22Rv1 (cell line): ENCODE measurements at regions not wholly inside any gene's neighbourhood (a gene's known extent, or its start where the extent isn't known, plus 50 kb on each side); places are given as distances from the start of the nearest gene placed in this dataset.

Experiments
- H3K27ac ChIP-seq: fragments of 450-650 bp; 2 replicates; pipeline ENCODE4 v1.5.1; 2017
- ZFX ChIP-seq: fragments of 450-650 bp; IDR thresholded peaks from 2 replicates; pipeline ENCODE4 v1.6.1; 2017; ENCODE audit warnings: antibody characterized with exemption, borderline replicate concordance
- TF ChIP-seq, protein P1 (sequence below): fragments of 450-650 bp; IDR thresholded peaks from 2 replicates; pipeline ENCODE4 v1.5.1; 2017; ENCODE audit warnings: mild to moderate bottlenecking

DNA sequence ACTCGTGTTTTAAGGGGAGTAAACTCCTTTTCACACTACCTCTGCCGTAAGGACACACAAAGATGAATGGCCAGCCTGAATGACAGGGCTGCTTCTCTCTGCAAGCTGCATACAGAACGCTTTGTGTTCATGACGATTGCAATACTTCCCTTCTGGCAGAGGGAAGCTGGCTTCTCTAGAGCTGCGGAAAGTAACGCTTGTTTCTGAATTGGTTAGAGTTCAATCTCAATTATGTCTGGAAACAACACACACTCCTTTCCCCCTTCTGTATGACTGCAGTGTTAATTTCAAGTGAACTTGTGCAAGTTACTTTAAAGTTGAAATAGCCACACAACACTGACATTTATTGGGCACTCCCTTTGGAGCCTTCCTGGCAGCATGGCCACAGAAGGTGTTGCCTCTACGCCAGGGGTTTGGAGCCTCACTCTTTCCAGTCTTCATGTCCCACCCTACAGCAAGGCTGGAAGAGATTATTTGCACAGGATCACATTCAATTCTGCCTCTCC is 242.6 kb downstream of the NDFIP2 start:
- TF ChIP-seq, protein P1, sequence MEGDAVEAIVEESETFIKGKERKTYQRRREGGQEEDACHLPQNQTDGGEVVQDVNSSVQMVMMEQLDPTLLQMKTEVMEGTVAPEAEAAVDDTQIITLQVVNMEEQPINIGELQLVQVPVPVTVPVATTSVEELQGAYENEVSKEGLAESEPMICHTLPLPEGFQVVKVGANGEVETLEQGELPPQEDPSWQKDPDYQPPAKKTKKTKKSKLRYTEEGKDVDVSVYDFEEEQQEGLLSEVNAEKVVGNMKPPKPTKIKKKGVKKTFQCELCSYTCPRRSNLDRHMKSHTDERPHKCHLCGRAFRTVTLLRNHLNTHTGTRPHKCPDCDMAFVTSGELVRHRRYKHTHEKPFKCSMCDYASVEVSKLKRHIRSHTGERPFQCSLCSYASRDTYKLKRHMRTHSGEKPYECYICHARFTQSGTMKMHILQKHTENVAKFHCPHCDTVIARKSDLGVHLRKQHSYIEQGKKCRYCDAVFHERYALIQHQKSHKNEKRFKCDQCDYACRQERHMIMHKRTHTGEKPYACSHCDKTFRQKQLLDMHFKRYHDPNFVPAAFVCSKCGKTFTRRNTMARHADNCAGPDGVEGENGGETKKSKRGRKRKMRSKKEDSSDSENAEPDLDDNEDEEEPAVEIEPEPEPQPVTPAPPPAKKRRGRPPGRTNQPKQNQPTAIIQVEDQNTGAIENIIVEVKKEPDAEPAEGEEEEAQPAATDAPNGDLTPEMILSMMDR, result no peak
- TF ChIP-seq ZFX, result no peak
- peak overlapping the region; percentile 55; the same call in 1 of the 2 replicates for H3K27ac ChIP-seq

DNA sequence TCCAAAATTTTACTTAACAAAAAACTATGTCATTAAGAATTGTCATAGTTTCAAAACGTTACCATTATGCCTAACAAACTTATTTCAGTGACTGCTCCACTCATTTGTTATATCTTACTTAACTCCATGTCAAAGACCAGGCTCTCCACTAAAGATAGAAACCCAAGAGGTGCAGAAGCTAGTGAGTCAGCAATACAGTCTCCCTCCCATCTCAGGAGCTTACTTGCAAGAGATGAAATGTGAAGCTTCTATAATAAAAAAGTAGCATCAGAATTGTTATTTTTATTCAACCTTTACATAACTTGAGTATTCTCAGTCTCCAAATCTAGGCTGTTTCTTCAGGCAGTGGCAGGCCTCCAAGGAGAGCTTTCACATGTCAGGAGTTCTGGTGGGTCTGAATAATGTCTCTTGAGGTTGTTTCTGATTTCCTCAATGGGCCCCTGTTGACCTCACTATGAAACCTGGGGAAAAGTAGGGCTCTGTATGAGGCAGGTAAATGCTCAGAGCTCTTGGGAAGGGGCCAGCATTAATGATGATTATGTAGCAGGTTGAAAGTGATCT is 242.0 kb downstream of the NDFIP2 start:
- no peak overlapping the region for H3K27ac ChIP-seq
- no peak for TF ChIP-seq ZFX
- TF ChIP-seq, protein P1, result no peak

DNA sequence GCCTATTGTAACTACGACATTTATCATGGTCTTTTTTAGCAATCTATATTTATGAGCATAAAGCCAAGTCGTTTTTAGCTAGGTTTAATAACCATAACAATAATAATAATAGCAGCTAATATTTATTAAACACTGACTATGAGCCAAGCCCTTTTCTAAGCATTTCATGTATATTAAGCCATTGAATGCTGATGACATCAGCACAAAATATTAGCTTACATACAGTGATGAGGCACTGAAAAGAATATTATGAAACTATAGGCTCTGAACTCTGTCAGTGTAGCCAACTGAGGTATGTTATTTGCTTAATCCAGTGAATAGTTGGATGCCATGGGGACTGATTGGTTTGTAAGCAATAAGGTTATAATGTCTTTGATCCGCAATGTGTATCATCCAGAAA is 235.2 kb downstream of the NDFIP2 start:
- TF ChIP-seq, protein P1, result no peak
- TF ChIP-seq ZFX, result no peak
- no peak overlapping the region for H3K27ac ChIP-seq

DNA sequence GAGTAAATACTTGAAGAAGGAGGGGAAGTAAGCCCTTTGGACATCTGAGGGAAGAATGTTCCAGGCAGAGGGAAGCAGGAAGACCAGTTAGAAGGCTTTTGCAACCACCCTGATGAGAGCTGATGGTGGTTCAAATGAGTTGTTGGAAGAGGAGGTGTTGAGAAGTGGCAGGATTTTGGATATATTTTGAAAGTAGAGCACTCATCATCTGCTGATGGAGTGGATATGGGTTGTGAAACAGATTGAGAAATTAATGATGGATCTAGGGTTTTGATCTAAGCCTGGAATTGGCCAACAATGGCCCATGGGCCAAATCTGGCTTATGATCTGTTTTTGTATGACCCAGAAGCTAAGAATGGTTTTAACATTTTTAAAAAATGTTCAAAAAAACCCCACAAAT is 230.7 kb downstream of the NDFIP2 start:
- H3K27ac ChIP-seq, result no peak overlapping the region
- no peak for TF ChIP-seq ZFX

DNA sequence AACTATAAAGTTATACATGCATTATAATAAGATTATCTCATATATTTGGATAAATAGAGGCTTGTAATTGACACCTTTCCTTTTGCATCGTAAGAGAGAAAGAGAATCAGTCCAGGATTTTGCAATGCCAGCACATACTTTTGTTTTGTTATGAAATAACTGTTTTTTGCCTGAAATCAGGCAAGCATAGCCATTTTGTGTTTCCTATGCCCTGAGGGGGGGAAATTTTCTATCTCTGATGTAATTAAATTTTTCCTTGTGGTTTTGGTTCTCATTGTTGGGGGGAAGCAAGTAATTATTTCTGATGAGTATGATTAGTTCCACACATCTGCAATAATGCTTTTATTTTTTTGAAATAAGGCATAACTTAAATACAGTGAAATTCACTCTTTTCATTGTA is 229.4 kb downstream of the NDFIP2 start:
- TF ChIP-seq ZFX, result no peak
- TF ChIP-seq, protein P1, result no peak
- H3K27ac ChIP-seq, result no peak overlapping the region

DNA sequence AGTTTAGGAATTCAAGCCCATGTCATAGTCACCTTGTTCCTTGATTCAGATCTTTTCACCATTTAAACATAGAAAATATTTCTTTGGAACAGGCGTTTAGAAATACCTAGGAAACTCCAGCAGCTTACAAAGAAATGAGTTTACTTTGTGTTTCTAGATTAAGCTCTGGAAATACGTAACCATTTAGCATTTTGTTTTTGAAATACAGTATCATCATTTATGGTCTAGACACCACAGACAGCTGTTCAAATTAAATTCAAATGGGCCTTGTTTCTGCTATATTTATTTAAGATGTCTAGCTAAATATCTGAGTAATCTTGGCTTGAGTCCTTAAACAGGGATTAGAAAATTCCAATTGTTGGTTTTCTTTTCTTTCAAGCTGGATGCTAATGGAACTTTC is 228.5 kb downstream of the NDFIP2 start:
- no peak overlapping the region for H3K27ac ChIP-seq
- no peak for TF ChIP-seq ZFX
- TF ChIP-seq, protein P1, result no peak

DNA sequence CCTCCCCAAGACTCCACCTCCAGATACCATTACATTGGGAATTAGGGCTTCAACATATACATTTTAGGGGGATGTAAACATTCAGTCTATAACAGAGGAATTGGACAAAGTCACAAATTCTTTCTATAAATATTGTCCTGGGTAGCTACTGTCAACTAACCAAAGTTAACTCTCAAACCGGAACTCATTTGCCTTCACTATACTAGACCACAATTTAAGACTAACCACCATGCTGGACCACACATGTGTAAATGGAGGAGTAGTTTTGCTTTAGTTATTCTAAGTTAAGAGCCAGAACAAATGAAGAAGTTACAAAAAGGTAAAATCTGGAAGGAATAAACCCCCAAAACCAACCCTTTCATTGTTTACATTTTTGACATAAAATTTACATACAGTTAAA is 222.8 kb downstream of the NDFIP2 start:
- no peak overlapping the region for H3K27ac ChIP-seq
- no peak for TF ChIP-seq ZFX
- TF ChIP-seq, protein P1, result no peak

DNA sequence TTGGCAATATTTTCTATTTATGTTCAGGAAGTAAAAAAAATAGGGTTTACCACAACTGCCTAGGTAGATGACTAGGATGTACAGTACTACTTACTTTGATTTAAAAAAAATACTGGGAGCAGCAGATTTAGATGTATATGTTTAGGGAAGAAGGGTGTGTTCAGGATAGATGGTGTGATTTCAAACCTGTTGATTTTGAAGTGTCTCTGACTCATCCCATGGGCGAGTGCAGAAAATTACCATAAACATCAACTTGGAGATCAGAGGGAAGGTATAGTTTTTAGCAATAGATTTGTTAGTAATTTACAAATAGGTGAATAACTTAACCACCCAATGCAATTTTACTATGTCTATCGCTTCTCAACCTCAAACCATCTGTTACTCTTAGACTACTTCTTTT is 214.8 kb downstream of the NDFIP2 start:
- no peak overlapping the region for H3K27ac ChIP-seq
- TF ChIP-seq, protein P1, result no peak
- no peak for TF ChIP-seq ZFX
